HG03432 (cell line): ENCODE measurements at regions not wholly inside any gene's neighbourhood (a gene's known extent, or its start where the extent isn't known, plus 50 kb on each side); places are given as distances from the start of the nearest gene placed in this dataset.

ENCODE experiments used
- ATAC-seq: cut with Tn5 transposase; IDR thresholded peaks from one replicate; pipeline ENCODE4 v1.9.1; 2021; ENCODE audit warnings: mild to moderate bottlenecking, moderate library complexity; ENCODE audit not compliant: unreplicated experiment

DNA sequence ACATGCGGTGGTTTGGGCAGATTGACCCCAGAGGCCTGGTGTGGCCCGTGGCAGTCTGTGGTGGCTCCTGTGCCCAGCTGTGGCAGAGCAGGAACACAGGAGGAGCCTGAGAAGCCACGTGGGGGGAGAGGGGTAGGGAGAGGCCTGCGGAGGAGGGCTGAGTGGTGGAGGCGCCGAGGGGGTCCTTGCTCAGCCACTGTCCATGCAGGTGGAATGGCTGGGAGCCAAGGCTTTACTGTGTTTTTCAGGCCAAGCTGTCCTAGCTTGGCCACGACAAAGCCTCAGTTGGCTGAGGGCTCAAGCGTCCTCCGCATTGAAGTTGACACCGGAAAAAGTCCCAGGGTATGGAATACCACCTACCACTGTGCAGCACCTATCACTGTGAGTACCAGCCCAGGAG lies 107.0 kb downstream of the VEGFA start:
- ATAC-seq: no peak

DNA sequence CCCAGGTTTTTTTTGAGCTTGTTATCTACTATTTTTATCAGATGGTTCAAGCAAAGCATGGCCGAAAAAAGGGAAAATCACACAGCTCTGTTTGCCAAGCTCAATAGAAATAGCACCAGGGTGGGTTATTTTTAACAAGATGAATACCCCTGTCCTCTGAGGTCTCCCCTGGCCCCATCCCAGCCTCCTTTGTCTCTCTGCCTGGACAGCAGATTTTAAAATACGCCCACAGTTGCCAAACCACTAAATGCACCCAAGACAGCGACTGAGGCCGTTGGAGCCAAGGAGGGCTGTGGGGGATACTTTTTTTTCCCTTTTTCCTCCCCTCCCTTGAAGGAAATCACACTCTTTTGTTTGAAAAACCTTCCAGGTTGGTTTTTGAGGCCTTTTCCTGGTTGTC lies 106.6 kb downstream of the VEGFA start:
- ATAC-seq: no peak

DNA sequence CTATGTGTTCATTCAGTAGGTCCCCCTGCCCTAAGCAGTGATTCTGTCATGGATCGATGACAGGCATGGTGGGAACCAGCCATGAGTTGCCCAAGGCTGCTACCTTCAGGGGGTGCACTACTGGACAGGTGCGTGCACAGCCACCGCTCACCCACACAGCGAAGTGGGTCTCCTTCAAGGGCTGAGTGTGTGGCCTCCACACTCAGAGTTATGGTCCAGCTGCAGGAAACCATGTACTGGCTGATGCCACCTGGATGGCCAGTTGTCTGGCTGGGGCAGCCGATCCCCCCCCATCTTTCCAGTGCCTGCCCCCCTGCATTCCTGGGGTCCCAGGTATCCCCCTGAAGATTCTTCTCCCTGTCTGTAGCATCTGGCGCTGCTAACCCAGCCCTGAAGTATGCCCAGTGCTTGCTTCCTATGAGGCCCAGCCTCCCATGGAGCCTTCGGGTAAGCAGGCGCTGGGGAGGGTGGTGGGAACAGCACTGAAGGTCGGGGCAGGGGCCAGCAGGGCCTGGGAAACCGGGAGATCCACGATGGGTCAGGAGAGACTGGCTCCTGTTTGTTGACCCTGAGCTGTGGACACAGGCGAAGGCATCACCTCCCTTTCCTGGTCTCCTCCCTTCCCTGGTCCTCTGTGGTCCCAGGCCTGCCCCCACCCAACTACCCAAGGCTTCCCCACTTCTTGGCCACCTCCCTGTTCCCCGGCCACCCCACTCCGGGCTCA lies 106.0 kb downstream of the VEGFA start:
- ATAC-seq: no peak

DNA sequence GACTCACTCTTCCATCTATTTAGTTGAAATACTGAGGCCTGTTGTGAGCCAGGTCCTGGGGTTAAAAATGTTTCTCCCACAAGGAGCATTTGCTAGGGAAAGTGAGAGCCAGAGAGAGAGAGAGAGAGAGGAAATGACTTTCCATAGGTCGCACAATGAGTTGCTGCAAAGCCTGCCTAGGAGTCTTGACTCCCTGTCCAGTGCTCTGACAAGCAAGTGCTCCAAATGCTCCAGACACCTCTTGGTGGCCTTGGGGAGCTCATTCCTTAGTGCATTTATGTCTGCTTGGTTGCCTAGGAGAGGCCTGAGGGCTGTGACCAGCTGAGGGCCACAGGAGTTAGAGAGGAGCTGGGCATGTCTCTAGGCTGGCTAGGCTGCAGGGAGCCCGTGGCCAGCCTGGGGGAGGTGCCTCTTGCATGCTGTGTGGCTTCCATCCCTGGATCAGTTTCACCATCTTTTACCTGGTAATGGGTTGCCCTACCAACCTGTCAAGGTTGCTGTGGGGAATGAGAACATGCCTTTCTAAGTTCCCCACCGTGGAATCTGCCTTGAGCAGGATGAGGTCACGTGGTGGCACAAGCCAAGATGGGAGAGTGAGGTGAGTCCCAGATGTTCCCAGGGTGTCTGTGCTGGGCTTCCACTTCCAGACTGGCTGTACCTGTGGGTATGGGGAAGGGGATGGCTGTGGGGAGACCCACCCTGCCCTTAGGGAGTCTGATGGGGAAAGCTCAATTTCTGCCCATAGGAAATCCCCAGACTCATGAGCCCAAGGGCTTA lies 105.0 kb downstream of the VEGFA start:
- no peak for ATAC-seq

DNA sequence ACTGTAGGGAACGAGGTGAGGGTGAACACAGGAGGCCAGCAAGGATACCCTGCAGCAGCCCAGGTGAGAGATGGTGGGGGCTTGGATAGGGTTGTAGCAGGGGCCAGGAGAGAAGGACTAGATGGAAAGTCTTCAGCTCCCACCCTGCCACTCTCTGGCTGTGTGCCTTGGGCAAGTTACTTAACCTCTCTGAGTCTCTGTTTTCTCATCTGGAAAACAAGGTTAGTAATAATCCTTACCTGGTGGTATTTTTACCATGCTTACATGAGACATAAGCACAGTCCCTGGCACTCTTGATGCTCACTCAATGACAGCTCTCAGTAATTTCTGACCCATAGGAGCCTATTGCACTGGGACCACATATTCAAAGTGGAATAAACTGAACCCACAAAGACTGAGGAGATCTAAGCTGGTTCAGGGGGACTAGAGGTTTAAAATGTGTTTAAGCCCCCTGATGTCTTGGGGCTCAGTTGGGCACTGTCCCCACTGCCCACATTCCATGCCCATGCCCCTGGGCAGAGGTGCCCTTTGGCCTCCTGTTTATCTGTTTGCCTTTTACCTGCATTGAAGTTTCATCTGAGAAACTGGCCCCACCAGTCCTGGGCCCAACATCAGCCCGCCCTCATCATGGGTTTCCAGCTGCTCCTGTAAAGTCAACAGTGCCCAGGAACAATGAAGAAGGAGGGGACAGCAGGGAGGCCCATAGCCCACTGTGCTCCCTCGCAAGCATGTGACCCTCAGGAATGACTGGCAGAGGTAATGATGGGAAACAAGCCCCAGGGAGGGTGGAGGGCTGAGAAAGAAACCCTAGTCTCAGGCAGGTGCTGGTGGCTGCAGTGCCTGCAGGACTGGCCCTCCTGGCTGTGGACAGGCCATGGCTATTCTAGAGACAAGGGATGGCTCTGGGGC lies 104.0 kb downstream of the VEGFA start:
- no peak for ATAC-seq

DNA sequence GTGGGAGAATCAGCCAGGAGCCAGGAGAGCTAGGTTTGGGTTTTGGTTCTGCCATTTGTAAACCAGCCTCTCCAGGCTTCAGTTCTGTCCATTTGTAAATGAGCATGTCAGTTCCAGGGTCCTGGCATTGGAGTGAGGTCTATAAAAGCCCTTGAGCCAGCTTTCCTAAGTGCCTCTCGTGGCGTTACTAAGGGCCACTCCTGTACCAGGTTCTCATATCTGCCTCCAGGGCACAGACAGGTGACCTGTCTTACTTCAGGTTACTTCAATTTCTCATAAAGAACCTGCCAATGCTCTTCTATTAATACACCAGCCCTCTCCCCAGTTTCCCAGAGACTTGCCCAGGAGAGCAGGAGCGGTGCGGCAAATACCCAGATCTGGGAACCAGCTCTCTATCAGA lies 101.9 kb downstream of the VEGFA start:
- ATAC-seq: no peak

DNA sequence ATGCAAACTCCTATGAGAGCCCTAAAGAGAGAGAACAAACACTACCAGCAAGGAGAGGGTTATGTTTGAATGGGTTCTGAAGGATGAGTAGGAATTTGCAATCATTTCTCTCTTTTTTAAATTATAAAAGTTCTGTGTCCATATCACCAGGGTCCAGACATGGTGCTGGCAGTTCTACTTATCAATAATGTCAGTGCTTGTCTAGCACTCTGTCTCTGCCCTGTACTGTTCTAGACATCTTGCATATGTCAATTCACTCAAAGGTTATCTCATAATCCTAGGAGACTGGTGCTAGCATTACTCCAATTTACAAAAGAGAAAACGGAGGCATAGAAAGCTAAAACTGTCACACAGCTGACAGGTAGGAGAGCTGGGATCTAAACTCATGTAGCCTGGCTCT lies 101.3 kb downstream of the VEGFA start:
- ATAC-seq: no peak

DNA sequence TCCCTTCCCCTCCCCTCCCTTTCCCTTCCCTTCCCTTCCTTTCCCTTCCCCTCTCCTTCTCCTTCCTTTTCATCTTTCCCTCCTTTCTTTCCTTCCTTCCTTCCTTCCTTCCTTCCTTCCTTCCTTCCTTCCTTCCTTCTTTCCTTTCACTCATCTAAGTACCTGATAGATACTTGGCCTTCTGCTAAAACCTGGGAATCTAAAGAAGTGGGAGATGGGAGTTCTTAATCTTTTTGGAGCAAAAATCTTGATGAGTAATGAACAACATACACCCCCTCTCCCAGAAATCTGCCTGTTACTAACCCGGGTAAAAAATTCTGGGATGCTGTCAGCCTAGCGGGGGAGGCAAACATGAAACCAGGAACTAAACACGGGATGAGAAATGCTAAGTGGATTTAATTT lies 100.7 kb downstream of the VEGFA start:
- no peak for ATAC-seq

DNA sequence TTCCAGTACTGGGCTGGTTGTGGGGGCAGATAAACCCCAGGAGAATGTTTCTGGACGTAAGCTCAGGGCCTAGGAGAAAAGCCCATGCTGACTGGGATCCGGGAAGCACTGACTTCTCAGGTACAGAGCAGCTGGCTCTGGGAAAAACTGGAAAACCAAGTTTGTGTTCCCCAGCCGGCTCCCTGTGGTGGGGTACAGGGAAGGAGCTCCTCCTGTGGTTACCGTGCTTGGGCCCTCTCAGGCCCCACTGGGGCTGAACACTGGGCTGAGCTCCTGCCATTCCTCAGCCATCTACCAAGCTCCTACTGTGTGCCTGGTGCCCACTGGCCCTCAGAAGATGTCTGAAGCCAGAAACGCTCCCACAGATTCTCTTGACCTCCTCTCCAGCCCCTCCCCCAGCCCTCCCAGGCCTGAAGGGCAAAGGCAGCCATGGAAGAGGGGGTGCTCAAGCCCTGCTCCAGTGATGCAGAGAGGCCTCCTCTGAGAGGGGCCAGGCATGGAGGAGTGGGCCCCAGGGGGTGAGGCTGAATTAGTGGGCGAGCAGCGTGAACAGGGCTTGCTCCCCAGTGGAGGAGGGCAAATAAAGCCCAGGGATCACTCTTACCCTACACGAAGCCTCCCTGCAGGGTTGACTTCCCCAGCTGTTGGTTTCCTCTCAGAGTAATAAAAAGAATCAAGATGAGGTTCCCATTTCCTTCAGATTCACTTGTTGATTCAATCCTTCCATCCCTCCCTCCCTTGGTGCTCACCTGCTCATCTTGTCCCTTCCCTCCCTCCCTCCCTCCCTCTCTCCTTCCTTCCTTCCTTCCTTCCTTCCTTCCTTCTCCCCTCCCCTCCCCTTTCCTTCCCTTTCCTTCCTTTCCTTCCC lies 100.0 kb downstream of the VEGFA start:
- ATAC-seq: no peak

DNA sequence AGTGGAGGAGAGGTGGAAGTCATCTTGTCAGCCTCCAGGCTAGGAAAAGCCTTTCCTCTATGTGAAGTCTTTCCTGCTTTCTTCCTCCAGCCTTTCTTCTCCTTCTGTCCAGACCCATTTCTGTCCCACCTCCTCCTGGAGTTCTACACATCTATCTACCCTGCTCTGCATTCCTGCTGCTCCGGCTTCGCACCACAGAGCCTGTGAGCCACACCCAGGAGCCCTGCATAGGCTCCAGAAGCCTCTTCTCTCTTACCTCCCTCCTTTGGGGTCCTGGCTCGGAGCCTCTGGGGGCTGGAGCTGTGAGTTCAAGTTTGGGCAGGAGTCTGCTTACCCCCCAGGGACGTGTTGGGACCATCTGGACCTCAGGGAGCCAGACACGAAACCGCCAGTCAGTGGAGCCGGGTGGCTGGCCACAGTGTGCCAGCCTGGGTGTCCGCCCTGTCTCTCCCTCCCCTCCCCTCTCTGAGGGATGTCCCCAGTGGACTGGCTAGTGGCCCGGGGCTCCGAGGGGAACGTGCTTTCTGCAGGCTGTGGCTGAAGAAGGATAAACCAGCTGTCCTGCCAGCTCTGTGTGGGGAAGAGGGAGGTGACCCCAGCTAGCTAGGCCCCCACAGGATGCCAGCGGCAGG lies 99.2 kb downstream of the VEGFA start:
- no peak for ATAC-seq

DNA sequence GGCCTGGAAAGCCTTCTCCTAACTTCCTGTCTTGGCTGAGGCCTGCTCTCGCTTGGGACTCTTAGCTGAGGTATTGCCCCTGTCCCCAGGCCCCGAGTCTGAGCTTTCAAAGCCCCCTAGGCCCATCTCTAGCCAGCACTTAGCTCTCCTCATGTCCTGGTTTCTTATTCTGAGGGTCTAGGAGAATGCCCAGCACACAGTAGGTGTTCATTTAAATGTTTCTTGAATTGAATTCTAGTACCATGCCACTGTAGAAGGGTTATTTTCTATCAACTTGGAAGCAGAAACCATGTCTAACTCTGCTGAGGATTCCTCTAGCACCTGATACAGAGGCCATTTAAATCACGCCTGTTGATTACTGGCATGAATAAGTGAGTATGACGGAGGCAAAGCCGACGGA lies 98.5 kb downstream of the VEGFA start:
- ATAC-seq: no peak

DNA sequence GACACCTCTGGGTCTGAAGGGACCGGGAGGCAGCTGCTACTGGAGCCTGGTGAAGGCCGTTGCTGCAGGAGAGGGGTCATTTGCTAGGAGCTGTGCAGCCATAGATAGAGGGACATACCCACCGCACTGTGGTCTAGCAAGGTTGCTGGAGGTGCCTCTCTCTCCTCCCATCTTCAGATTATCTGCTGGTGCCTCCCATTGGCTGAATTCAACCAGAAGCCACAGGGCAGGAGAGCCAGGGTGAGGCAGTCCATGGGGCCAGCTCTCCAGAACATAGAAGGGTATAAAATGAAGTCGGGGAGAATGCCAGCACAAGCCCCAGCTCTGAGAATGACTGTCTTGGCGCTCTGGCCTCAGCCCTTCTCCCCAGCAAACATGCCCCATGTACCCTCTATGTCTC lies 98.0 kb downstream of the VEGFA start:
- no peak for ATAC-seq

DNA sequence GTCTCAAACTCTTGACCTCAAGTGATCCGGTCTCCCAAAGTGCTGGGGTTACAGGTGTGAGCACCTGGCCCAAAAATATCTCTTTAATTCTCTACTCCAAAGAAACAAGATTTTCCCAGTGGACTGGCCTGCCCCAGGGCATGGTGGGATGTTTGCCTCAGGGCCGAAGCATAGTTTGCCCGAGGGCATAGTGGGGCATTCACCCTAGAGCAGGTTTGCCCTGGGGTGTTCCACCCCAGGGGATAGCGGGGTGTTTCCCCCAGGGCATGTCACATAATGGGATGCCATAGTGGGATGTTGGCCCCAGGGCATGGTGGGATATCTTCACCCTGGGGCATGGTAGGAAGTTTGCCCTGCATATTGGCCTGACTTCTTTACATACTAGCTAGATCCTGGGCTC lies 97.2 kb downstream of the VEGFA start:
- no peak for ATAC-seq

DNA sequence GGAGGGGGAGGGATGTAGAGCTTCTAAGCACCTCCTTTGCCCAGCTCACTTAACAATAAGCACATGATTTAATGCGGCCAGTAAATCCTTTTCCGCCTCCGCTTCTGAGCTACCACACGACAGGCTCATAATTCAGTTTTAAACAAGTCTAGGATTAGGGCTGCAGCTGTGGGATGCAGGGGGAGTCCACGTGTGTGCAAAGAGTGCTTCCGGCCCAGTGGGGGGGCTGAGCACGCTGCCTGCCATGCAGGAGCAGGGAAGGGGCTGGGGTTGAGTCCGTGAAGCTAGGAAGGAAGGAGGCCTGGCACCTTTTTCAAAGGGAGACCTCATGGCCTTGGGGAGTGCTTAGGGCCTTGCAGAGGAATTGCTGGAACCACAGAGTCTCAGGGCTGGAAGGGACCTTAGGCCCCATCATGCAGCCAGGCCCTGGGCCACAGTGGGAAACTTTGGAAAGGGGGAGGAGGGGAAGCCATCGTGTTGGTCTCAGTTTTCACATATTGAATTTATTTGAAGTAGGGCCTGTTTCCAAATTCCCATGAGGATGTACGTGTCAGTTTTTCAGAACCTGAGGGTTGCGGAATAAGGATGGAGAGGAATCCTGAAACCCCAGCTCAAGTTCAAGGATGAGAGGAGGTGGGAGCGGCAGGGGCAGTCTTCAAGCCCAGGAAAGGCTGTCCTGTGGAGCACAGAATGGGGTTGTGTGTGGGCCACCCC lies 96.1 kb downstream of the VEGFA start:
- ATAC-seq: no peak

DNA sequence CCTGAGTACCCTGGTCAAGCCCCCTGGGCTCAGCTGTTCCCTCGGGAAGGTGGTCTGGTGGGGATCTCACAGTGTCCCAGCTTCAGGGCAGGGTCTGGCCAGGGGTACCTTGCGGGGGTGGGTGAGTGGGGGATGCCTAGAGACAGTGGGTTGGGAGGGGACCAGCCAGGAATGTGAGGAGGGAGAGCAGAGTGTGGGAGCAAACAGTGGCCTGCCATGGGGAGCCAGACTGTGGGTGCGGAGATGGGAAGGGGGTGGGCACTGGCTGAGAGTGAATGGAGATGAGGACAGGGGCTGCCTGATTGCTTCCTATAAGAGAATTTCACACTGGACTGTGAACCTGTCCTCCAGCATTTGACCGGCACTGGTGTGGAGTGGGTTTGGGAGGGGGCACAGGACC lies 95.1 kb downstream of the VEGFA start:
- ATAC-seq: no peak

DNA sequence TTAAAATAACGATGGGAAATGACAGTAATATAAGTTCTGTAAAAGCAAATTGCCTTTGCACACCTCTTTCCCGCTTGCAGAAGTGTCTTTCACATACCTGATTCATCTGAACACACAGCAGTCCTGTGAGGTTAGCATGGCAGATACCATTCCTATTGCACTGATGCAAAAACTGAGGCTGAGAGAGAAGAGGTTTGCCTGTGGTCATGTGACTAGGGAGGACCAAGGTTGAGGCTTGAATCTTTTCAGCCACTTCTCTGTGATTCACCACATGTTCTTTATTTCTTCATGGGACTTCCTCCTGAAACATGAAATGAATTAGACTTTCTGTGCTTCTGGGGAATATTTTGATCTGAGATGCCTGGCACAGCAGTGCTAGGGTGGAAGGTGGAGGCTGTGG lies 92.9 kb downstream of the VEGFA start:
- no peak for ATAC-seq

DNA sequence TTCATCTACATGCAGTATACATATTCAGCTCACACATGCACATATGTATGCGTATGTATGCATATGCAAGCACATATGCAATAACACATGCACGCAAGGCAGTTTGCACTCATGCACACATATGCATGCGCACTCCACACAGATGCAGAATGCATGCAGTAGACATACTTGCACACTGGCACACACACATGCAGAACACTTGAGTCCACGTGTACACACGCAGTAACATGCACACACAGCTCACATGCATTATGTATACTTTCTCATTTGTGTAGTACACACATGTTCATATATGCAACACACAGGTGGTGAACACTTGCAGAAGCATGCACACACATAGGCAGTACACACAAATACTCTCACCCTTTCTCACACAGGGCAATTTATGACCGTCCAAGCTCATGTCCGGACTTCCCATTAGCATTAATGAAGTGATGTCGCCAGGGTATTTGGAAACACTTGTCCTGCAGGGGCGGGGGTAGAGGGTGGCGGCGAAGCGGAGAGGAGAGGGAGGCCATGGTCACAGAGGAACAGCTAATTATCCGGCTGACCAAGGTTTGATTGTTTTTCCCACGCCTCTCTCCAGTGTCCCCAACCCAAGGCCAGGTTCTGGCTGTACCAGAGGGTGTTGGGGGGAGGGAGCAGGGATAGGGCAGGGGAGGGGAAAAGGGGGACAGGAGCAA lies 91.3 kb downstream of the VEGFA start:
- ATAC-seq: no peak

DNA sequence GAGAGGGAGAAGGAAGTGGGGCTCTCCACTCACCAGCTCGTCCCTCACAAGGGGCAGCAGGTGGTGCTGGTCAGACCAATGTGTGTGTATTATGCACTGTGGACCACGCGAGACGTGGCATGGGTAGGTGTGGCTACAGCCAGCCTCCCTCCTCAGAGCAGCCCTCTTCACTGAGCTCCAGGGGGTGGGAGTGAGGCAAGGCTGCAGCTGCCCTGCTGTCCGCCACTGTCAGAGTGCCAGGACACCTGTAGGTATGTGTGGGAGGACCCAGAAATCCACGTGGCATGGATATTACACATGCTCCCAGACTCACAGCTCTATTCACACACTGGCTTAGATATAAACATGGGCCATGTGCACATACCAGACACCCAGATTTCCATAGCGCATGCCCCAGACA lies 90.3 kb downstream of the VEGFA start:
- ATAC-seq: no peak

DNA sequence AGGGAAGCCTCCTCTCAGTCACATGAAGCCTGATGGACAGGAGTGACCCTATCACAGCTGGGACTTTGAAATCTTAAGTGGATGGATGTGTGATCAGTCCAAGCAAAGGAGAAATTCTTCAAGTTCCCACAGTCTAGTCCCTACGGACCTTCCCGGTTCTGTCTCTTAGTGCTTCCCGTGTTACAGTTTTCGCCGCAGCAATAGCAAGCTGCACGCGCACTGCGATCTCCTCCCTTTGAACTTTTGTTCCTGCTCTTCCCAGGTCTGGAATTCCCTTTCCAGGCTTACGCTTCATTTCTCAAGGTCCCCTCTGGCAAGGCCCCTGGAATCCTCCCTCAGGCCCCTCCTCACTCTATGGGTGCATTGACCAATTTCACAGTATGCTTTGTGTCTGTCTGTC lies 89.2 kb downstream of the VEGFA start:
- ATAC-seq: no peak
